Erythroblast (primary cell): ENCODE measurements at regions not wholly inside any gene's neighbourhood (a gene's known extent, or its start where the extent isn't known, plus 50 kb on each side); places are given as distances from the start of the nearest gene placed in this dataset.

ENCODE experiments used
- GATA1 ChIP-seq: IDR thresholded peaks from 2 replicates; pipeline ENCODE4 v1.6.1; 2011; ENCODE audit warnings: low read depth, mild to moderate bottlenecking, control low read depth, low read length, moderate library complexity
- POLR2A ChIP-seq: IDR thresholded peaks from 2 replicates; pipeline ENCODE4 v1.6.1; 2011; ENCODE audit warnings: mild to moderate bottlenecking, low read length

- no peak for TF ChIP-seq POLR2A
- no peak for TF ChIP-seq GATA1
Measured at GRCh38 chr16:6642271-6642670, 690.4 kb upstream of the RBFOX1 start.
